A673 (cell line): ENCODE measurements at regions not wholly inside any gene's neighbourhood (a gene's known extent, or its start where the extent isn't known, plus 50 kb on each side); places are given as distances from the start of the nearest gene placed in this dataset.
"Not testable (repeated sequence)": the region's sequence is repeated elsewhere in the genome, so short reads cannot be mapped to it uniquely, and the experiment has no call there.

Experiments used
- BruUV-seq: library from RNA; stranded (reverse); fragments of 400-500 nt; replicated peaks from 2 replicates; lab custom pipeline; 2021; lab: Mats Ljungman, UMichigan
- CTCF ChIA-PET: fragments of 300-600 bp; sonication (Branson Sonifier 250); formaldehyde crosslinking; loops from one replicate; lab custom pipeline; 2022; ENCODE audit warnings: antibody characterized with exemption; lab: Charles Lee
- POLR2A ChIA-PET: fragments of 300-600 bp; sonication (Branson Sonifier 250); formaldehyde crosslinking; loops from one replicate; lab custom pipeline; 2022; ENCODE audit warnings: antibody characterized with exemption; ENCODE audit not compliant: low non-redundant PET; lab: Charles Lee
- DNase-seq: peaks from one replicate; pipeline ENCODE4 v3.0.0-alpha.2; 2015; ENCODE audit warnings: low spot score
- H3K27ac ChIP-seq: fragments of 200-600 bp; sonication (generic); 2 replicates; pipeline ENCODE4 v1.5.1; 2016; ENCODE audit warnings: mixed run types, low read depth, mild to moderate bottlenecking, mixed read lengths, antibody characterized with exemption, low read length; ENCODE audit not compliant: poor library complexity, severe bottlenecking
- H3K27me3 ChIP-seq: fragments of 200-600 bp; sonication (generic); replicated peaks from 2 replicates; pipeline ENCODE4 v1.6.1; 2017; ENCODE audit warnings: mixed run types, low read depth, mild to moderate bottlenecking, mixed read lengths, antibody characterized with exemption, low read length; ENCODE audit not compliant: insufficient read depth, poor library complexity
- H3K36me3 ChIP-seq: fragments of 200-600 bp; sonication (generic); 2 replicates; pipeline ENCODE4 v1.6.1; 2016; ENCODE audit warnings: mixed run types, mild to moderate bottlenecking, mixed read lengths, antibody characterized with exemption, low read length; ENCODE audit not compliant: insufficient read depth, poor library complexity, severe bottlenecking
- H3K4me1 ChIP-seq: fragments of 200-600 bp; sonication (generic); 2 replicates; pipeline ENCODE4 v1.6.1; 2017; ENCODE audit warnings: mixed run types, mild to moderate bottlenecking, mixed read lengths, antibody characterized with exemption, low read length; ENCODE audit not compliant: insufficient read depth, poor library complexity, severe bottlenecking
- H3K4me3 ChIP-seq: fragments of 200-600 bp; sonication (generic); 2 replicates; pipeline ENCODE4 v1.5.1; 2016; ENCODE audit warnings: low read depth, mixed run types, mild to moderate bottlenecking, mixed read lengths, low read length; ENCODE audit not compliant: poor library complexity, severe bottlenecking
- H3K9me3 ChIP-seq: fragments of 200-600 bp; sonication (generic); 2 replicates; pipeline ENCODE4 v1.6.1; 2016; ENCODE audit warnings: mixed run types, low read depth, mild to moderate bottlenecking, mixed read lengths, antibody characterized with exemption, low read length; ENCODE audit not compliant: poor library complexity, severe bottlenecking
- CTCF ChIP-seq: fragments of 300-800, 200-600 bp; sonication (generic); conservative IDR thresholded peaks from 2 replicates; pipeline ENCODE4 v1.5.1; 2017; ENCODE audit warnings: low read depth, mild to moderate bottlenecking, antibody characterized with exemption, low read length, moderate library complexity, mixed read lengths
- EZH2 ChIP-seq: fragments of 200-600 bp; sonication (generic); IDR thresholded peaks from 2 replicates; pipeline ENCODE4 v1.6.1; 2017; ENCODE audit warnings: borderline replicate concordance, low read depth, mild to moderate bottlenecking, mixed read lengths, antibody characterized with exemption, low read length; ENCODE audit not compliant: poor library complexity, severe bottlenecking
- intact Hi-C: fragments of 100-400 bp; cut with micrococcal nuclease; formaldehyde crosslinking; loops from one replicate; pipeline ENCODE4 v1.10.0; 2022; ENCODE audit not compliant: unreplicated experiment

- ChIA-PET CTCF (no interaction called here), POLR2A (no interaction called here)
- TF ChIP-seq CTCF (no peak), EZH2 (no peak)
Measured at GRCh38 chrX:39065051-39065871, 264.0 kb downstream of the MID1IP1 start.

GRCh38 chrX:39067866-39068265 is 266.6 kb downstream of the MID1IP1 start:
- CTCF ChIA-PET, result no interaction called here
- H3K27me3 ChIP-seq, result no peaks in the 10 kb centered on the region
- H3K36me3 ChIP-seq, result no peaks in the 10 kb centered on the region
- TF ChIP-seq EZH2 (no peak), CTCF (no peak)
- intact Hi-C loops, result no loop called here
- no peak overlapping the region for H3K4me3 ChIP-seq
- H3K9me3 ChIP-seq, result no peaks in the 10 kb centered on the region
- no peak overlapping the region for H3K27ac ChIP-seq
- no TSS peak for BruUV-seq
- H3K4me1 ChIP-seq, result no peaks in the 10 kb centered on the region
- POLR2A ChIA-PET, result no interaction called here
- DNase-seq, result no peak

More at GRCh38 chrX:39065051-39065871, 264.0 kb downstream of the MID1IP1 start:
- no peaks in the 10 kb centered on the region for H3K9me3 ChIP-seq
- H3K36me3 ChIP-seq, result no peaks in the 10 kb centered on the region
- intact Hi-C loops, result no loop called here
- BruUV-seq, result no TSS peak
- no peak overlapping the region for H3K4me3 ChIP-seq
- H3K27ac ChIP-seq, result no peak overlapping the region
- H3K27me3 ChIP-seq, result no peaks in the 10 kb centered on the region
- H3K4me1 ChIP-seq, result no peaks in the 10 kb centered on the region
- DNase-seq, result peak; percentile 18

- H3K36me3 ChIP-seq, H3K9me3 ChIP-seq, H3K27ac ChIP-seq, intact Hi-C loops, H3K4me1 ChIP-seq, CTCF ChIA-PET, H3K27me3 ChIP-seq, H3K4me3 ChIP-seq, POLR2A ChIA-PET, DNase-seq, BruUV-seq: not testable (repeated sequence)
Measured at GRCh38 chrX:39068634-39069033, 267.4 kb downstream of the MID1IP1 start.

- intact Hi-C loops, result no loop called here
- POLR2A ChIA-PET, result no interaction called here
- no peaks in the 10 kb centered on the region for H3K9me3 ChIP-seq
- H3K27ac ChIP-seq, result no peak overlapping the region
- TF ChIP-seq CTCF (no peak), EZH2 (no peak)
- no peaks in the 10 kb centered on the region for H3K4me1 ChIP-seq
- no peak for DNase-seq
- H3K4me3 ChIP-seq, result no peak overlapping the region
- no peaks in the 10 kb centered on the region for H3K36me3 ChIP-seq
- CTCF ChIA-PET, result no interaction called here
- no peaks in the 10 kb centered on the region for H3K27me3 ChIP-seq
- BruUV-seq, result no TSS peak
Measured at GRCh38 chrX:39070009-39070408, 268.8 kb downstream of the MID1IP1 start.
